IMR-90 (cell line): ENCODE measurements at regions not wholly inside any gene's neighbourhood (a gene's known extent, or its start where the extent isn't known, plus 50 kb on each side); places are given as distances from the start of the nearest gene placed in this dataset.

Experiments
- ATAC-seq: fragments of 200-7000 bp; cut with Tn5 transposase; 2 replicates; pipeline ENCODE4 v1.9.1; 2020; ENCODE audit warnings: low read depth, mild to moderate bottlenecking, moderate library complexity
- BruUV-seq: library from RNA; stranded (reverse); fragments of 400-500 nt; replicated peaks from 2 replicates; lab custom pipeline; 2021; lab: Mats Ljungman, UMichigan
- CTCF ChIA-PET: fragments of 300-600 bp; formaldehyde crosslinking; extraction: SDS; loops from one replicate; lab custom pipeline; 2021; ENCODE audit warnings: antibody characterized with exemption; lab: Yijun Ruan, JAX
- POLR2A ChIA-PET: fragments of 300-600 bp; sonication (Branson Sonifier 250); formaldehyde crosslinking; loops from one replicate; lab custom pipeline; 2022; ENCODE audit warnings: antibody characterized with exemption; ENCODE audit not compliant: unreplicated experiment; lab: Charles Lee
- DNase-seq: peaks from one replicate; pipeline ENCODE4 v3.0.0; 2013
- H2AFZ ChIP-seq: replicated peaks from 2 replicates; pipeline ENCODE3; 2013; ENCODE audit warnings: low read length, mild to moderate bottlenecking; ENCODE audit not compliant: poor library complexity
- H2AK5ac ChIP-seq: 2 replicates; pipeline ENCODE4 v1.6.1; 2013; ENCODE audit warnings: low read depth, low read length, inconsistent platforms
- H2AK9ac ChIP-seq: replicated peaks from 2 replicates; pipeline ENCODE3; 2013; ENCODE audit warnings: mild to moderate bottlenecking, low read depth, low read length, moderate library complexity; ENCODE audit not compliant: poor library complexity
- H2BK120ac ChIP-seq: 2 replicates; pipeline ENCODE4 v1.6.1; 2013; ENCODE audit warnings: low read depth, low read length, inconsistent platforms
- H2BK15ac ChIP-seq: 3 replicates; pipeline ENCODE4 v1.6.1; 2013; ENCODE audit warnings: low read depth, low read length, inconsistent platforms
- H2BK20ac ChIP-seq: 2 replicates; pipeline ENCODE4 v1.6.1; 2013; ENCODE audit warnings: low read depth, mild to moderate bottlenecking, inconsistent platforms, low read length, moderate library complexity
- H2BK5ac ChIP-seq: 2 replicates; pipeline ENCODE4 v1.6.1; 2013; ENCODE audit warnings: mild to moderate bottlenecking, low read depth, low read length, inconsistent platforms; ENCODE audit not compliant: poor library complexity, severe bottlenecking
- H3K14ac ChIP-seq: replicated peaks from 2 replicates; pipeline ENCODE4 v1.6.1; 2013; ENCODE audit warnings: low read depth, low read length, inconsistent platforms
- H3K18ac ChIP-seq: 2 replicates; pipeline ENCODE4 v1.6.1; 2013; ENCODE audit warnings: low read depth, low read length, control low read depth
- H3K23ac ChIP-seq: 2 replicates; pipeline ENCODE4 v1.6.1; 2013; ENCODE audit warnings: low read depth, low read length, inconsistent platforms
- H3K27ac ChIP-seq: 2 replicates; pipeline ENCODE4 v1.5.1; 2013; ENCODE audit warnings: mild to moderate bottlenecking, control low read depth, low read length; ENCODE audit not compliant: insufficient read depth
- H3K27me3 ChIP-seq: 2 replicates; pipeline ENCODE4 v1.6.1; 2013; ENCODE audit warnings: low read length; ENCODE audit not compliant: control insufficient read depth, insufficient read depth
- H3K36me3 ChIP-seq: 2 replicates; pipeline ENCODE4 v1.6.1; 2013; ENCODE audit warnings: low read length, mixed read lengths; ENCODE audit not compliant: control insufficient read depth, insufficient read depth
- H3K4ac ChIP-seq: 2 replicates; pipeline ENCODE4 v1.6.1; 2013; ENCODE audit warnings: low read depth, low read length, inconsistent platforms
- H3K4me1 ChIP-seq: 2 replicates; pipeline ENCODE4 v1.6.1; 2013; ENCODE audit warnings: low read length, mixed read lengths; ENCODE audit not compliant: control insufficient read depth, insufficient read depth
- H3K4me2 ChIP-seq: 2 replicates; pipeline ENCODE4 v1.6.1; 2013; ENCODE audit warnings: low read depth, mild to moderate bottlenecking, control low read depth, low read length, moderate library complexity
- H3K4me3 ChIP-seq: 2 replicates; pipeline ENCODE4 v1.5.1; 2013; ENCODE audit warnings: low read depth, mild to moderate bottlenecking, control low read depth, low read length, moderate library complexity; ENCODE audit not compliant: insufficient read depth
- H3K56ac ChIP-seq: 2 replicates; pipeline ENCODE4 v1.6.1; 2013; ENCODE audit warnings: low read length, inconsistent platforms; ENCODE audit not compliant: insufficient read depth; ENCODE audit errors: extremely low read depth
- H3K79me1 ChIP-seq, 2 experiments: 2 replicates each; pipeline ENCODE4 v1.6.1; 2013; ENCODE audit warnings: low read length in 2 of 2, inconsistent platforms in 1 of 2, low read depth in 1 of 2
- H3K9ac ChIP-seq: 2 replicates; pipeline ENCODE4 v1.6.1; 2013; ENCODE audit warnings: low read depth, low read length, control low read depth
- H3K9me1 ChIP-seq: 2 replicates; pipeline ENCODE4 v1.6.1; 2013; ENCODE audit warnings: low read length, inconsistent platforms; ENCODE audit not compliant: insufficient read depth
- H3K9me3 ChIP-seq: 2 replicates; pipeline ENCODE4 v1.6.1; 2013; ENCODE audit warnings: low read length; ENCODE audit not compliant: control insufficient read depth, insufficient read depth
- H4K20me1 ChIP-seq: 2 replicates; pipeline ENCODE4 v1.6.1; 2013; ENCODE audit warnings: low read length, inconsistent platforms; ENCODE audit not compliant: insufficient read depth
- H4K5ac ChIP-seq: 2 replicates; pipeline ENCODE4 v1.6.1; 2013; ENCODE audit warnings: mild to moderate bottlenecking, low read depth, low read length, control low read depth
- H4K8ac ChIP-seq, 2 experiments: 2 replicates each; pipeline ENCODE4 v1.6.1; 2013; ENCODE audit warnings: low read depth in 2 of 2, low read length in 2 of 2, control low read depth in 1 of 2, inconsistent platforms in 1 of 2
- H4K91ac ChIP-seq: 2 replicates; pipeline ENCODE4 v1.6.1; 2013; ENCODE audit warnings: low read depth, low read length, inconsistent platforms; ENCODE audit not compliant: insufficient read depth
- BHLHE40 ChIP-seq: fragments of 150-350 bp; IDR thresholded peaks from 2 replicates; pipeline ENCODE4 v1.6.1; 2016; ENCODE audit warnings: mild to moderate bottlenecking, low read depth, low read length
- CHD1 ChIP-seq: IDR thresholded peaks from 2 replicates; pipeline ENCODE4 v1.6.1; 2012; ENCODE audit warnings: low read depth, low read length, improper control_type of control experiment
- ELK1 ChIP-seq: fragments of 150-350 bp; IDR thresholded peaks from 2 replicates; pipeline ENCODE4 v1.6.1; 2016; ENCODE audit warnings: low read depth, mild to moderate bottlenecking, low read length, moderate library complexity, borderline replicate concordance
- MAFK ChIP-seq: IDR thresholded peaks from 2 replicates; pipeline ENCODE4 v1.6.1; 2012; ENCODE audit warnings: low read depth, low read length, improper control_type of control experiment
- MXI1 ChIP-seq: IDR thresholded peaks from 2 replicates; pipeline ENCODE4 v1.6.1; 2012; ENCODE audit warnings: low read depth, mild to moderate bottlenecking, low read length, moderate library complexity, borderline replicate concordance
- NFE2L2 ChIP-seq: fragments of 150-350 bp; IDR thresholded peaks from 2 replicates; pipeline ENCODE4 v1.6.1; 2016; ENCODE audit warnings: low read depth, mild to moderate bottlenecking, low read length
- POLR2A ChIP-seq: IDR thresholded peaks from 2 replicates; pipeline ENCODE4 v1.6.1; 2012; ENCODE audit warnings: mild to moderate bottlenecking, low read depth, low read length
- RFX5 ChIP-seq: IDR thresholded peaks from 2 replicates; pipeline ENCODE4 v1.8.0; 2012; ENCODE audit warnings: low read depth, mild to moderate bottlenecking, low read length, moderate library complexity
- SMC3 ChIP-seq: fragments of 150-350 bp; IDR thresholded peaks from 2 replicates; pipeline ENCODE4 v1.6.1; 2016; ENCODE audit warnings: low read depth, mild to moderate bottlenecking, antibody characterized with exemption, low read length, moderate library complexity
- USF2 ChIP-seq: fragments of 150-350 bp; IDR thresholded peaks from 2 replicates; pipeline ENCODE4 v1.6.1; 2017; ENCODE audit warnings: mild to moderate bottlenecking, antibody characterized with exemption, low read length, low read depth
- whole genome bisulfite sequencing, 2 experiments: methylation state at CpG; one replicate each; pipeline versions ENCODE4 v1.1.5 to v1.1.7; 2013; ENCODE audit warnings: missing lambda C conversion rate in 2 of 2; ENCODE audit not compliant: insufficient read length in 1 of 2; ENCODE audit errors: extremely low coverage in 2 of 2; 5-methylcytosine and 5-hydroxymethylcytosine counted together
- dilution Hi-C: fragments of 300-500 bp; cut with HindIII; formaldehyde crosslinking; loops from one replicate; pipeline ENCODE4 v1.14.3; 2018; ENCODE audit warnings: low sequenced_read_pairs; ENCODE audit not compliant: unreplicated experiment
- in situ Hi-C: fragments of 300-500 bp; cut with MboI; formaldehyde crosslinking; loops from 3 replicates; pipeline ENCODE4 v1.14.3; 2019; ENCODE audit warnings: low sequenced_read_pairs, inconsistent platforms, mixed read lengths
- intact Hi-C: fragments of 100-400 bp; cut with micrococcal nuclease; formaldehyde crosslinking; loops from 2 replicates; pipeline ENCODE4 v1.10.0; 2022

- H2AK9ac ChIP-seq, result no peak overlapping the region
- H2BK15ac ChIP-seq, result no peak overlapping the region
- POLR2A ChIA-PET, result no interaction called here
- no peaks in the 10 kb centered on the region for H4K20me1 ChIP-seq
- no peak overlapping the region for H2BK20ac ChIP-seq
- ATAC-seq (no peak), DNase-seq (no peak)
- intact Hi-C loops, result no loop called here
- H2BK5ac ChIP-seq, result no peak overlapping the region
- H3K56ac ChIP-seq, result no peak overlapping the region
- no peak overlapping the region for H3K9ac ChIP-seq
- H3K9me1 ChIP-seq, result no peaks in the 10 kb centered on the region
- CTCF ChIA-PET, result no interaction called here
- H3K4me1 ChIP-seq, result no peaks in the 10 kb centered on the region
- H4K5ac ChIP-seq, result no peak overlapping the region
- no peaks in the 10 kb centered on the region for H3K36me3 ChIP-seq
- H3K23ac ChIP-seq, result no peak overlapping the region
- no peaks in the 10 kb centered on the region; the same call in 1 of the 2 replicates for H3K9me3 ChIP-seq
- H3K14ac ChIP-seq, result no peak overlapping the region
- dilution Hi-C loops, result no loop called here
- H3K27ac ChIP-seq, result no peak overlapping the region
- H3K18ac ChIP-seq, result no peak overlapping the region
- H3K4me3 ChIP-seq, result no peak overlapping the region
- no peaks in the 10 kb centered on the region for H3K79me1 ChIP-seq
- no peak overlapping the region for H4K8ac ChIP-seq
- no peak overlapping the region for H3K4ac ChIP-seq
- no CpG with 5 or more reads among the region's 2 CpGs for WGBS, 2 experiments
- H2BK120ac ChIP-seq, result no peak overlapping the region
- no peak overlapping the region for H3K4me2 ChIP-seq
- no peaks in the 10 kb centered on the region for H3K27me3 ChIP-seq
- in situ Hi-C loops, result no loop called here
- no peak overlapping the region for H2AFZ ChIP-seq
- no peak overlapping the region for H4K91ac ChIP-seq
- TF ChIP-seq RFX5 (no peak), SMC3 (no peak), POLR2A (no peak), NFE2L2 (no peak), MXI1 (no peak), USF2 (no peak), CHD1 (no peak), MAFK (no peak), BHLHE40 (no peak), ELK1 (no peak)
- no peak overlapping the region for H2AK5ac ChIP-seq
- no TSS peak for BruUV-seq
These were observed 74.4 kb upstream of the SOX11 start for GRCh38 chr2:5617796-5618195.
